HepG2 (cell line): ENCODE measurements at regions not wholly inside any gene's neighbourhood (a gene's known extent, or its start where the extent isn't known, plus 50 kb on each side); places are given as distances from the start of the nearest gene placed in this dataset.

ENCODE experiments used
- CCAR2 ChIP-seq: fragments of 200-400 bp; formaldehyde crosslinking; optimal IDR thresholded peaks from 2 replicates; pipeline ENCODE3; 2018; ENCODE audit warnings: low read depth, mild to moderate bottlenecking, low read length, moderate library complexity
- CSRNP2 ChIP-seq: sonication (generic); formaldehyde crosslinking; conservative IDR thresholded peaks from 2 replicates; pipeline ENCODE4 v1.8.0; 2022; ENCODE audit warnings: low read depth, missing genetic modification reagents
- DMTF1 ChIP-seq: sonication (generic); formaldehyde crosslinking; IDR thresholded peaks from 2 replicates; pipeline ENCODE4 v1.4.0; 2020; ENCODE audit warnings: mild to moderate bottlenecking, missing genetic modification reagents
- GABPB1 ChIP-seq: IDR thresholded peaks from 2 replicates; pipeline ENCODE4 v1.6.1; 2016; ENCODE audit warnings: mild to moderate bottlenecking, missing genetic modification reagents, moderate library complexity, missing compliant biosample characterization
- SOX13 ChIP-seq, 3 experiments: fragments of 450-650 bp in 1 of 3; sonication (generic) in 1 of 3; formaldehyde crosslinking in 1 of 3; IDR thresholded peaks in 2 of 3; conservative IDR thresholded peaks in 1 of 3; 2 replicates each; pipeline versions ENCODE4 v1.5.0 to v1.6.1; 2016 to 2020; ENCODE audit warnings: antibody characterized with exemption in 1 of 3, mild to moderate bottlenecking in 1 of 3, missing compliant biosample characterization in 1 of 3, missing genetic modification reagents in 1 of 3, moderate library complexity in 1 of 3
- TFAP4 ChIP-seq: sonication (generic); IDR thresholded peaks from 2 replicates; pipeline ENCODE4 v1.6.1; 2016; ENCODE audit warnings: low read depth, borderline replicate concordance
- ZNF136 ChIP-seq: sonication (generic); formaldehyde crosslinking; IDR thresholded peaks from 2 replicates; pipeline ENCODE4 v1.8.1; 2022; ENCODE audit warnings: low read depth, mild to moderate bottlenecking, moderate library complexity, missing genetic modification reagents
- ZNF280D ChIP-seq: sonication (generic); formaldehyde crosslinking; IDR thresholded peaks from 2 replicates; pipeline ENCODE4 v1.5.1; 2020; ENCODE audit warnings: mild to moderate bottlenecking, missing genetic modification reagents
- ZNF281 ChIP-seq: sonication (generic); formaldehyde crosslinking; IDR thresholded peaks from 2 replicates; pipeline ENCODE4 v1.4.0; 2020; ENCODE audit warnings: missing genetic modification reagents, borderline replicate concordance

- TF ChIP-seq ZNF280D, result no peak
- no peak for TF ChIP-seq CSRNP2
- no peak for TF ChIP-seq ZNF136 (CRISPR knock-in tag)
- TF ChIP-seq SOX13 (IDR thresholded peaks at IDR 0.05), result no peak
- TF ChIP-seq SOX13 (CRISPR knock-in tag; conservative IDR thresholded peaks at IDR 0.05 in 1 of 2, IDR thresholded peaks at IDR 0.05 in 1 of 2), result no peak
- no peak for TF ChIP-seq GABPB1 (CRISPR knock-in tag)
- TF ChIP-seq DMTF1 (CRISPR knock-in tag), result no peak
- no peak for TF ChIP-seq CCAR2
- no peak for TF ChIP-seq TFAP4
- TF ChIP-seq ZNF281 (CRISPR knock-in tag), result no peak
These were observed 837.7 kb upstream of the AUTS2 start (continued) for GRCh38 chr7:68760556-68760955.
